ENCODE measurements at regions not wholly inside any gene's neighbourhood (a gene's known extent, or its start where the extent isn't known, plus 50 kb on each side); places are given as distances from the start of the nearest gene placed in this dataset.
"Not testable (repeated sequence)": the region's sequence is repeated elsewhere in the genome, so short reads cannot be mapped to it uniquely, and the experiment has no call there.

GRCh38 chr5:123700624-123701287 is 188.8 kb downstream of the CSNK1G3 start:
- peak overlapping the region in 1 of 2 donors; percentile 27 for H3K27ac ChIP-seq
- peaks cover 5 to 16% of the 10 kb centered on the region in 2 donors for H3K4me1 ChIP-seq (ENCODE audit: control insufficient read depth in 1 of 2, low read depth in 2 of 2)
- H3K27me3 ChIP-seq (replicated peaks; ENCODE audit: insufficient read depth), result no peaks in the 10 kb centered on the region
- ATAC-seq (ENCODE audit: insufficient number of reproducible peaks, low FRiP score, low read depth) (peak; percentile 27), DNase-seq (ENCODE audit: low spot score) (no peak)
- no peak for TF ChIP-seq CTCF (IDR thresholded peaks at IDR 0.05)
- H3K36me3 ChIP-seq, result no peaks in the 10 kb centered on the region
- no peak overlapping the region for H3K4me3 ChIP-seq
- H3K9me3 ChIP-seq, result no peaks in the 10 kb centered on the region

DNA sequence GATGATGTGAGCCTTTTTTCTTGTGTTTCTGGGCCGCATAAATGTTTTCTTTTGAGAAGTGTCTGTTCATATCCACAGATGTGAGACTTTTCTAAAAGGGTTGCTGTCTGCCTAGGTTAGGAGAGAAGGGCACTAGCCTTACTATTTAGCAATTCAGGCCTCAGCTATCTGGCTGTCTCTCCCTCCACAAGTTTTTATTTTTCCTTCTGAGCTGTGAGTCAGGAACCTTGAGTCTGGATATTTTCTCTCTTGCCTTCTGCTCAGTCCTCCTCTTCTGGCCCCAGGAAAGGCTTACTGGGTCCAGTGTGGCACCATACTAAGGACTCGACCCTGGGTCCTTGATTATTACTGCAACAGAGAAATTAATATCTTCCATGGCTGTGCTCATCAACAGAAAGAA is 187.6 kb downstream of the CSNK1G3 start:
- Histone ChIP-seq H3K27me3 (replicated peaks; ENCODE audit: insufficient read depth) (no peaks in the 10 kb centered on the region), H3K9me3 (no peaks in the 10 kb centered on the region), H3K36me3 (no peaks in the 10 kb centered on the region), H3K4me1 (ENCODE audit: control insufficient read depth in 1 of 2, low read depth in 2 of 2) (peaks cover 5 to 16% of the 10 kb centered on the region in 2 donors), H3K27ac (peak overlapping the region in 1 of 2 donors; percentile 27), H3K4me3 (no peak overlapping the region)
- TF ChIP-seq CTCF (IDR thresholded peaks at IDR 0.05), result no peak
- ATAC-seq (ENCODE audit: insufficient number of reproducible peaks, low FRiP score, low read depth) (no peak), DNase-seq (ENCODE audit: low spot score) (no peak)

DNA sequence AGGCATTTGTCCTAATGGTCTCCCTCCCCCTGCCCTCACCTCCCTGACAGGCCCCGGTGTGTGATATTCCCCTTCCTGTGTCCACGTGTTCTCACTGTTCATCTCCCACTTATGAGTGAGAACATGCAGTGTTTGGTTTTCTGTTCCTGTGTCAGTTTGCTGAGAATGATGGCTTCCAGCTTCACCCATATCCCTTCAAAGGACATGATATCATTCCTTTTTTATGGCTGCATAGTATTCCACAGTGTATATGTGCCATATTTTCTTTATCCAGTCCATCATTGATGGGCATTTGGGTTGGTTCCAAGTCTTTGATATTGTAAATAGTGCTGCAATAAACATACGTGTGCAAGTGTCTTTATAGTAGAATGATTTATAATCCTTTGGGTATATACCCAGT is 187.0 kb downstream of the CSNK1G3 start:
- not testable (repeated sequence) for H3K27ac ChIP-seq; H3K4me3 ChIP-seq; ATAC-seq (ENCODE audit: insufficient number of reproducible peaks, low FRiP score, low read depth); H3K36me3 ChIP-seq; H3K27me3 ChIP-seq (replicated peaks; ENCODE audit: insufficient read depth); H3K9me3 ChIP-seq; DNase-seq (ENCODE audit: low spot score)
- H3K4me1 ChIP-seq (ENCODE audit: control insufficient read depth in 1 of 2, low read depth in 2 of 2), result peaks cover 5 to 16% of the 10 kb centered on the region in 2 donors

GRCh38 chr5:123696921-123697341 is 185.0 kb downstream of the CSNK1G3 start:
- no peak overlapping the region for H3K4me3 ChIP-seq
- no peak for TF ChIP-seq CTCF (IDR thresholded peaks at IDR 0.05)
- H3K9me3 ChIP-seq, result no peaks in the 10 kb centered on the region
- no peak overlapping the region for H3K27ac ChIP-seq
- peaks cover 5 to 16% of the 10 kb centered on the region in 2 donors for H3K4me1 ChIP-seq (ENCODE audit: control insufficient read depth in 1 of 2, low read depth in 2 of 2)
- no peak for DNase-seq (ENCODE audit: low spot score)
- ATAC-seq (ENCODE audit: insufficient number of reproducible peaks, low FRiP score, low read depth), result no peak
- no peaks in the 10 kb centered on the region for H3K27me3 ChIP-seq (replicated peaks; ENCODE audit: insufficient read depth)
- no peaks in the 10 kb centered on the region for H3K36me3 ChIP-seq

DNA sequence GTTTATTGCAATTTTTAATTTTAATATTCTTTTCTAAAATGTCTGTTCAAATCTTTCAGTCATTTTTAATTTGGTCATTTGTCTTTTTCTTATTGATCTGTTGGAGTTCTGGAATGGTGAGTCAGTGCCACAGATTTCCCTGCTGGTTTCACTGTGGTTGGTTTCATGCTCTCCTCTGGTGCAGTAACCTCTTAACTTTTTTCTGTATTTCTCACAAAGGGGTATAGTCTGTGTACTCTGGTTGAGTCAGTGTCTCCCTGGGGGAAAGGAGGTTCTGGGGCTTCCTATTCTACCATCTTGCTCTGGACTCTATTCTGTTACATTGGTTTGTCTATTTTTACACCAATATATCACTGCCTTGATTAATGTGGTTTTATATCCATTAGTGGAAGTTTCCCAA is 178.8 kb downstream of the CSNK1G3 start:
- no peak for TF ChIP-seq CTCF (IDR thresholded peaks at IDR 0.05)
- Histone ChIP-seq H3K27ac (no peak overlapping the region), H3K9me3 (peaks cover 7% of the 10 kb centered on the region), H3K27me3 (replicated peaks; ENCODE audit: insufficient read depth) (no peaks in the 10 kb centered on the region), H3K4me1 (ENCODE audit: control insufficient read depth in 1 of 2, low read depth in 2 of 2) (no peaks in the 10 kb centered on the region), H3K36me3 (no peaks in the 10 kb centered on the region), H3K4me3 (no peak overlapping the region)
- DNase-seq (ENCODE audit: low spot score) (no peak), ATAC-seq (ENCODE audit: insufficient number of reproducible peaks, low FRiP score, low read depth) (no peak)

DNA sequence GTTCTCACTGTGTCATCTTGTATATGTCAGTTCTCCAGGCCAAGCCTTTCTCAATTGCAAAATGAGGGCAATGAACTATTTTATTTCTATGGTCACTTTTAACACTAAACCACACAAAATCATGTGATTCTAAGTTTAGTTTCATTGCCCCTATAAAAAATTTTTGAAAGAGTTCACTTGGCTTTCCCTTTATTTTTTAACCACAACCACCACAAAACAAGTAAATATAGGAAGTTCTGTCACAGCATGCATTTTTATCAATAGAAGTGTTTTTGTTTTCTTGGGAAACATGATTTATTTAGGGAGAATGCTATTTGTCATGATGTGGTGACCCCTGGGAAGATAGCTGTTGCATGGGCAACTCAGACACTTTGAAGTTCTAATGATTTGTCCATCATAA is 169.1 kb downstream of the CSNK1G3 start:
- no peak for DNase-seq (ENCODE audit: low spot score)
- no peaks in the 10 kb centered on the region for H3K36me3 ChIP-seq
- no peaks in the 10 kb centered on the region for H3K27me3 ChIP-seq (replicated peaks; ENCODE audit: insufficient read depth)
- no peak for ATAC-seq (ENCODE audit: insufficient number of reproducible peaks, low FRiP score, low read depth)
- no peak overlapping the region for H3K4me3 ChIP-seq
- no peaks in the 10 kb centered on the region for H3K4me1 ChIP-seq (ENCODE audit: control insufficient read depth in 1 of 2, low read depth in 2 of 2)
- H3K9me3 ChIP-seq, result peaks cover 11% of the 10 kb centered on the region
- no peak for TF ChIP-seq CTCF (IDR thresholded peaks at IDR 0.05)
- H3K27ac ChIP-seq, result no peak overlapping the region

Measured in thoracic aorta (tissue), 2 donors.